Fibroblast of lung (primary cell): ENCODE measurements at regions not wholly inside any gene's neighbourhood (a gene's known extent, or its start where the extent isn't known, plus 50 kb on each side); places are given as distances from the start of the nearest gene placed in this dataset.

Source experiments
- CTCF ChIP-seq, 2 donors: IDR thresholded peaks in 1 of 2; conservative IDR thresholded peaks in 1 of 2; 1 replicate in 1 of 2; 2 replicates in 1 of 2; pipeline ENCODE4 v1.5.1; 2011 to 2012; ENCODE audit warnings: low read length in 2 of 2, control low read depth in 1 of 2, inconsistent platforms in 1 of 2, low read depth in 1 of 2, mild to moderate bottlenecking in 1 of 2
- EZH2 ChIP-seq: IDR thresholded peaks from 2 replicates; pipeline ENCODE4 v1.5.1; 2012; ENCODE audit warnings: low read length, control low read depth, mild to moderate bottlenecking; ENCODE audit errors: missing control alignments

- TF ChIP-seq CTCF (conservative IDR thresholded peaks at IDR 0.05 in 1 of 2, IDR thresholded peaks at IDR 0.05 in 1 of 2; ENCODE audit: low read depth in 1 of 2, low read length in 2 of 2) (no peak), EZH2 (no peak)
These were observed 196.7 kb upstream of the TBC1D5 start for GRCh38 chr3:17939157-17939556.
